IMR-90 (cell line): ENCODE measurements at regions not wholly inside any gene's neighbourhood (a gene's known extent, or its start where the extent isn't known, plus 50 kb on each side); places are given as distances from the start of the nearest gene placed in this dataset.

Experiments used
- ATAC-seq: fragments of 200-7000 bp; cut with Tn5 transposase; 2 replicates; pipeline ENCODE4 v1.9.1; 2020; ENCODE audit warnings: low read depth, mild to moderate bottlenecking, moderate library complexity
- BruUV-seq: library from RNA; stranded (reverse); fragments of 400-500 nt; replicated peaks from 2 replicates; lab custom pipeline; 2021; lab: Mats Ljungman, UMichigan
- CTCF ChIA-PET: fragments of 300-600 bp; formaldehyde crosslinking; extraction: SDS; loops from one replicate; lab custom pipeline; 2021; ENCODE audit warnings: antibody characterized with exemption; lab: Yijun Ruan, JAX
- POLR2A ChIA-PET: fragments of 300-600 bp; sonication (Branson Sonifier 250); formaldehyde crosslinking; loops from one replicate; lab custom pipeline; 2022; ENCODE audit warnings: antibody characterized with exemption; ENCODE audit not compliant: unreplicated experiment; lab: Charles Lee
- DNase-seq: peaks from one replicate; pipeline ENCODE4 v3.0.0; 2013
- H2AFZ ChIP-seq: replicated peaks from 2 replicates; pipeline ENCODE3; 2013; ENCODE audit warnings: low read length, mild to moderate bottlenecking; ENCODE audit not compliant: poor library complexity
- H2AK5ac ChIP-seq: 2 replicates; pipeline ENCODE4 v1.6.1; 2013; ENCODE audit warnings: low read depth, low read length, inconsistent platforms
- H2AK9ac ChIP-seq: replicated peaks from 2 replicates; pipeline ENCODE3; 2013; ENCODE audit warnings: mild to moderate bottlenecking, low read depth, low read length, moderate library complexity; ENCODE audit not compliant: poor library complexity
- H2BK120ac ChIP-seq: 2 replicates; pipeline ENCODE4 v1.6.1; 2013; ENCODE audit warnings: low read depth, low read length, inconsistent platforms
- H2BK15ac ChIP-seq: 3 replicates; pipeline ENCODE4 v1.6.1; 2013; ENCODE audit warnings: low read depth, low read length, inconsistent platforms
- H2BK20ac ChIP-seq: 2 replicates; pipeline ENCODE4 v1.6.1; 2013; ENCODE audit warnings: low read depth, mild to moderate bottlenecking, inconsistent platforms, low read length, moderate library complexity
- H2BK5ac ChIP-seq: 2 replicates; pipeline ENCODE4 v1.6.1; 2013; ENCODE audit warnings: mild to moderate bottlenecking, low read depth, low read length, inconsistent platforms; ENCODE audit not compliant: poor library complexity, severe bottlenecking
- H3K14ac ChIP-seq: replicated peaks from 2 replicates; pipeline ENCODE4 v1.6.1; 2013; ENCODE audit warnings: low read depth, low read length, inconsistent platforms
- H3K18ac ChIP-seq: 2 replicates; pipeline ENCODE4 v1.6.1; 2013; ENCODE audit warnings: low read depth, low read length, control low read depth
- H3K23ac ChIP-seq: 2 replicates; pipeline ENCODE4 v1.6.1; 2013; ENCODE audit warnings: low read depth, low read length, inconsistent platforms
- H3K27ac ChIP-seq: 2 replicates; pipeline ENCODE4 v1.5.1; 2013; ENCODE audit warnings: mild to moderate bottlenecking, control low read depth, low read length; ENCODE audit not compliant: insufficient read depth
- H3K27me3 ChIP-seq: 2 replicates; pipeline ENCODE4 v1.6.1; 2013; ENCODE audit warnings: low read length; ENCODE audit not compliant: control insufficient read depth, insufficient read depth
- H3K36me3 ChIP-seq: 2 replicates; pipeline ENCODE4 v1.6.1; 2013; ENCODE audit warnings: low read length, mixed read lengths; ENCODE audit not compliant: control insufficient read depth, insufficient read depth
- H3K4ac ChIP-seq: 2 replicates; pipeline ENCODE4 v1.6.1; 2013; ENCODE audit warnings: low read depth, low read length, inconsistent platforms
- H3K4me1 ChIP-seq: 2 replicates; pipeline ENCODE4 v1.6.1; 2013; ENCODE audit warnings: low read length, mixed read lengths; ENCODE audit not compliant: control insufficient read depth, insufficient read depth
- H3K4me2 ChIP-seq: 2 replicates; pipeline ENCODE4 v1.6.1; 2013; ENCODE audit warnings: low read depth, mild to moderate bottlenecking, control low read depth, low read length, moderate library complexity
- H3K4me3 ChIP-seq: 2 replicates; pipeline ENCODE4 v1.5.1; 2013; ENCODE audit warnings: low read depth, mild to moderate bottlenecking, control low read depth, low read length, moderate library complexity; ENCODE audit not compliant: insufficient read depth
- H3K56ac ChIP-seq: 2 replicates; pipeline ENCODE4 v1.6.1; 2013; ENCODE audit warnings: low read length, inconsistent platforms; ENCODE audit not compliant: insufficient read depth; ENCODE audit errors: extremely low read depth
- H3K79me1 ChIP-seq, 2 experiments: 2 replicates each; pipeline ENCODE4 v1.6.1; 2013; ENCODE audit warnings: low read length in 2 of 2, inconsistent platforms in 1 of 2, low read depth in 1 of 2
- H3K9ac ChIP-seq: 2 replicates; pipeline ENCODE4 v1.6.1; 2013; ENCODE audit warnings: low read depth, low read length, control low read depth
- H3K9me1 ChIP-seq: 2 replicates; pipeline ENCODE4 v1.6.1; 2013; ENCODE audit warnings: low read length, inconsistent platforms; ENCODE audit not compliant: insufficient read depth
- H3K9me3 ChIP-seq: 2 replicates; pipeline ENCODE4 v1.6.1; 2013; ENCODE audit warnings: low read length; ENCODE audit not compliant: control insufficient read depth, insufficient read depth
- H4K20me1 ChIP-seq: 2 replicates; pipeline ENCODE4 v1.6.1; 2013; ENCODE audit warnings: low read length, inconsistent platforms; ENCODE audit not compliant: insufficient read depth
- H4K5ac ChIP-seq: 2 replicates; pipeline ENCODE4 v1.6.1; 2013; ENCODE audit warnings: mild to moderate bottlenecking, low read depth, low read length, control low read depth
- H4K8ac ChIP-seq, 2 experiments: 2 replicates each; pipeline ENCODE4 v1.6.1; 2013; ENCODE audit warnings: low read depth in 2 of 2, low read length in 2 of 2, control low read depth in 1 of 2, inconsistent platforms in 1 of 2
- H4K91ac ChIP-seq: 2 replicates; pipeline ENCODE4 v1.6.1; 2013; ENCODE audit warnings: low read depth, low read length, inconsistent platforms; ENCODE audit not compliant: insufficient read depth
- RFX5 ChIP-seq: IDR thresholded peaks from 2 replicates; pipeline ENCODE4 v1.8.0; 2012; ENCODE audit warnings: low read depth, mild to moderate bottlenecking, low read length, moderate library complexity
- WGBS, 2 experiments: methylation state at CpG; one replicate each; pipeline versions ENCODE4 v1.1.5 to v1.1.7; 2013; ENCODE audit warnings: missing lambda C conversion rate in 2 of 2; ENCODE audit not compliant: insufficient read length in 1 of 2; ENCODE audit errors: extremely low coverage in 2 of 2; 5-methylcytosine and 5-hydroxymethylcytosine counted together
- dilution Hi-C: fragments of 300-500 bp; cut with HindIII; formaldehyde crosslinking; loops from one replicate; pipeline ENCODE4 v1.14.3; 2018; ENCODE audit warnings: low sequenced_read_pairs; ENCODE audit not compliant: unreplicated experiment
- in situ Hi-C: fragments of 300-500 bp; cut with MboI; formaldehyde crosslinking; loops from 3 replicates; pipeline ENCODE4 v1.14.3; 2019; ENCODE audit warnings: low sequenced_read_pairs, inconsistent platforms, mixed read lengths
- intact Hi-C: fragments of 100-400 bp; cut with micrococcal nuclease; formaldehyde crosslinking; loops from 2 replicates; pipeline ENCODE4 v1.10.0; 2022

GRCh38 chr5:31084871-31085270 lies 108.6 kb upstream of the CDH6 start:
- Histone ChIP-seq H3K56ac (no peak overlapping the region), H3K4ac (no peak overlapping the region), H3K23ac (no peak overlapping the region), H3K9me3 (no peaks in the 10 kb centered on the region), H2BK5ac (no peak overlapping the region), H4K91ac (no peak overlapping the region), H3K9me1 (no peaks in the 10 kb centered on the region), H4K5ac (no peak overlapping the region), H3K18ac (no peak overlapping the region), H3K36me3 (no peaks in the 10 kb centered on the region), H2BK120ac (no peak overlapping the region), H3K9ac (no peak overlapping the region), H3K27ac (no peak overlapping the region), H2AFZ (no peak overlapping the region), H3K4me1 (no peaks in the 10 kb centered on the region), H3K4me3 (no peak overlapping the region), H4K20me1 (no peaks in the 10 kb centered on the region), H4K8ac (no peak overlapping the region), H2BK15ac (no peak overlapping the region), H2BK20ac (no peak overlapping the region), H3K79me1 (no peaks in the 10 kb centered on the region), H3K14ac (no peak overlapping the region), H3K27me3 (no peaks in the 10 kb centered on the region), H2AK5ac (no peak overlapping the region), H3K4me2 (no peak overlapping the region), H2AK9ac (no peak overlapping the region)
- DNase-seq (no peak), ATAC-seq (no peak)
- no peak for TF ChIP-seq RFX5
- dilution Hi-C loops: no loop called here
- in situ Hi-C loops: no loop called here
- no CpG with 5 or more reads among the region's 5 CpGs for WGBS, 2 experiments
- ChIA-PET CTCF (no interaction called here), POLR2A (no interaction called here)
- intact Hi-C loops: no loop called here
- no TSS peak for BruUV-seq
